Endothelial cell of umbilical vein (primary cell): ENCODE measurements at regions not wholly inside any gene's neighbourhood (a gene's known extent, or its start where the extent isn't known, plus 50 kb on each side); places are given as distances from the start of the nearest gene placed in this dataset.

Experiments
- BruUV-seq: library from RNA; stranded (reverse); fragments of 400-500 nt; replicated peaks from 2 replicates; lab custom pipeline; 2021; lab: Mats Ljungman, UMichigan
- CTCF ChIA-PET: fragments of 300-600, 350-600 bp; sonication (Branson Sonifier 250); formaldehyde crosslinking; loops from one replicate; lab custom pipeline; 2021; ENCODE audit warnings: antibody characterized with exemption, inconsistent platforms; lab: Charles Lee
- POLR2A ChIA-PET: fragments of 300-600, 350-600 bp; sonication (Branson Sonifier 250); formaldehyde crosslinking; loops from one replicate; lab custom pipeline; 2021; ENCODE audit warnings: antibody characterized with exemption, inconsistent platforms; lab: Charles Lee
- DNase-seq: peaks from one replicate; pipeline ENCODE4 v3.0.0-alpha.2; 2011; ENCODE audit warnings: low read depth, low spot score
- FAIRE-seq: peaks from 2 replicates; lab custom pipeline; 2011; peaks lifted over from hg19 to GRCh38; lab: Jason Lieb, UNC
- H2AFZ ChIP-seq: 2 replicates; pipeline ENCODE4 v1.6.0; 2012; ENCODE audit warnings: low read depth, low read length, control low read depth, inconsistent platforms
- H3K27ac ChIP-seq: 2 replicates; pipeline ENCODE4 v1.5.1; 2011; ENCODE audit warnings: low read depth, mild to moderate bottlenecking, control low read depth, low read length, moderate library complexity; ENCODE audit not compliant: insufficient read depth
- H3K27me3 ChIP-seq, 2 experiments: 2 replicates each; pipeline versions ENCODE4 v1.6.0 to v1.6.1; 2011; ENCODE audit warnings: low read length in 2 of 2, mixed read lengths in 1 of 2; ENCODE audit not compliant: control insufficient read depth in 2 of 2, insufficient read depth in 2 of 2
- H3K36me3 ChIP-seq, 2 experiments: 2 replicates in 1 of 2; 3 replicates in 1 of 2; pipeline ENCODE4 v1.5.1; 2011; ENCODE audit warnings: low read length in 2 of 2, mild to moderate bottlenecking in 1 of 2, moderate library complexity in 1 of 2; ENCODE audit not compliant: control insufficient read depth in 2 of 2, insufficient read depth in 2 of 2; ENCODE audit errors: extremely low read depth in 1 of 2
- H3K4me1 ChIP-seq: 3 replicates; pipeline ENCODE4 v1.5.1; 2011; ENCODE audit warnings: mild to moderate bottlenecking, low read length; ENCODE audit not compliant: control insufficient read depth, insufficient read depth; ENCODE audit errors: extremely low read depth
- H3K4me2 ChIP-seq: 2 replicates; pipeline ENCODE4 v1.6.1; 2011; ENCODE audit warnings: low read length, control low read depth, mixed read lengths; ENCODE audit not compliant: insufficient read depth
- H3K4me3 ChIP-seq, 3 experiments: fragments of 200-600 bp in 1 of 3; sonication (generic), shearing (Covaris generic) in 1 of 3; replicated peaks in 1 of 3; 2 replicates each; pipeline ENCODE4 v1.5.1; 2011 to 2016; ENCODE audit warnings: control low read depth in 3 of 3, low read length in 3 of 3, mild to moderate bottlenecking in 2 of 3, inconsistent platforms in 1 of 3, low read depth in 1 of 3, moderate library complexity in 1 of 3; ENCODE audit not compliant: insufficient read depth in 1 of 3
- H3K79me2 ChIP-seq: 2 replicates; pipeline ENCODE4 v1.6.0; 2012; ENCODE audit warnings: low read length, inconsistent platforms; ENCODE audit not compliant: control insufficient read depth, insufficient read depth
- H3K9ac ChIP-seq: replicated peaks from 2 replicates; pipeline ENCODE3; 2011; ENCODE audit warnings: low read length, control low read depth; ENCODE audit not compliant: insufficient read depth; ENCODE audit errors: extremely low read depth
- H3K9me1 ChIP-seq: replicated peaks from 3 replicates; pipeline ENCODE4 v1.6.0; 2011; ENCODE audit warnings: mild to moderate bottlenecking, low read length; ENCODE audit not compliant: control insufficient read depth, insufficient read depth; ENCODE audit errors: extremely low read depth
- H3K9me3 ChIP-seq: replicated peaks from 2 replicates; pipeline ENCODE4 v1.5.1; 2012; ENCODE audit warnings: low read length, inconsistent platforms; ENCODE audit not compliant: control insufficient read depth, insufficient read depth
- H4K20me1 ChIP-seq: replicated peaks from 2 replicates; pipeline ENCODE3; 2011; ENCODE audit warnings: mild to moderate bottlenecking, low read length; ENCODE audit not compliant: control insufficient read depth, insufficient read depth; ENCODE audit errors: extremely low read depth
- CTCF ChIP-seq, 2 donors: IDR thresholded peaks; 1 replicate in 1 of 2; 2 replicates in 1 of 2; pipeline ENCODE4 v1.5.1; 2011; ENCODE audit warnings: low read length in 2 of 2, mild to moderate bottlenecking in 2 of 2, moderate library complexity in 2 of 2, control low read depth in 1 of 2, inconsistent platforms in 1 of 2, low read depth in 1 of 2; ENCODE audit not compliant: insufficient read depth in 1 of 2; ENCODE audit errors: extremely low read depth in 1 of 2
- EZH2 ChIP-seq: IDR thresholded peaks from 2 replicates; pipeline ENCODE4 v1.6.1; 2012; ENCODE audit warnings: borderline replicate concordance, low read depth, mild to moderate bottlenecking, moderate library complexity, low read length, inconsistent platforms; ENCODE audit not compliant: severe bottlenecking
- FOS ChIP-seq: IDR thresholded peaks from 2 replicates; pipeline ENCODE4 v1.6.1; 2011; ENCODE audit warnings: mild to moderate bottlenecking, low read length, moderate library complexity, borderline replicate concordance; ENCODE audit not compliant: insufficient read depth
- GATA2 ChIP-seq: IDR thresholded peaks from 2 replicates; pipeline ENCODE4 v1.7.0; 2011; ENCODE audit warnings: low read depth, mild to moderate bottlenecking, moderate library complexity, mixed read lengths, low read length; ENCODE audit not compliant: insufficient read length, insufficient read depth
- MAX ChIP-seq: IDR thresholded peaks from 2 replicates; pipeline ENCODE4 v1.6.1; 2011; ENCODE audit not compliant: insufficient read depth, insufficient read length
- MYC ChIP-seq: IDR thresholded peaks from one replicate; pipeline ENCODE4 v1.6.1; 2011; ENCODE audit warnings: mild to moderate bottlenecking, low read depth, low read length
- POLR2A ChIP-seq: IDR thresholded peaks from 2 replicates; pipeline ENCODE4 v1.6.1; 2012; ENCODE audit warnings: low read depth, mild to moderate bottlenecking, control low read depth, low read length
- POLR2AphosphoS5 ChIP-seq: IDR thresholded peaks from 2 replicates; pipeline ENCODE4 v1.6.1; 2012; ENCODE audit warnings: low read depth, mild to moderate bottlenecking, control low read depth, low read length, moderate library complexity; ENCODE audit not compliant: insufficient read depth
- dilution Hi-C: fragments of 300-500 bp; cut with MboI; formaldehyde crosslinking; loops from one replicate; pipeline ENCODE4 v1.15.0; 2019; ENCODE audit warnings: low sequenced_read_pairs; ENCODE audit not compliant: extremely low pct_ligation_motif_present
- intact Hi-C: fragments of 100-400 bp; cut with micrococcal nuclease; formaldehyde crosslinking; loops from one replicate; pipeline ENCODE4 v1.10.0; 2022

GRCh38 chr1:181143102-181143859 is 54.8 kb downstream of the IER5 start:
- Histone ChIP-seq H3K27me3 (peaks cover 0 to 9% of the 10 kb centered on the region in 2 experiments), H2AFZ (no peak overlapping the region), H3K9me3 (no peaks in the 10 kb centered on the region), H4K20me1 (no peaks in the 10 kb centered on the region), H3K36me3 (no peaks in the 10 kb centered on the region), H3K27ac (no peak overlapping the region), H3K9me1 (no peaks in the 10 kb centered on the region), H3K4me2 (no peak overlapping the region), H3K4me3 (no peak overlapping the region), H3K79me2 (no peaks in the 10 kb centered on the region), H3K9ac (no peak overlapping the region), H3K4me1 (peaks cover 23% of the 10 kb centered on the region)
- FAIRE-seq (no peak), DNase-seq (no peak)
- dilution Hi-C loops: no loop called here
- TF ChIP-seq MYC: no peak
- TF ChIP-seq POLR2AphosphoS5: no peak
- no peak for TF ChIP-seq FOS
- no peak for TF ChIP-seq POLR2A
- no peak for TF ChIP-seq CTCF (IDR thresholded peaks at IDR 0.05; ENCODE audit: extremely low read depth in 1 of 2, insufficient read depth in 1 of 2, low read depth in 1 of 2, low read length in 2 of 2)
- TF ChIP-seq MAX: no peak
- no peak for TF ChIP-seq EZH2
- no peak for TF ChIP-seq GATA2
- intact Hi-C loops: loop anchor here (2.0 to 5.0 kb wide), 3 partner anchors 38 to 511 kb away; partner anchors contain the start of gene XPR1
- no TSS peak for BruUV-seq
- POLR2A ChIA-PET: interaction anchor here (1.2 to 5.9 kb wide), 4 partner anchors 10 to 60 kb away, joined by 3 to 53 read pairs (median 4); partner anchors contain the start of gene IER5
- CTCF ChIA-PET: interaction anchor here (0.6 to 9.6 kb wide), 37 partner anchors 7 to 628 kb away, joined by 3 to 319 read pairs (median 5); partner anchors contain the start of genes IER5, KIAA1614, MR1 and STX6
